ENCODE measurements at regions not wholly inside any gene's neighbourhood (a gene's known extent, or its start where the extent isn't known, plus 50 kb on each side); places are given as distances from the start of the nearest gene placed in this dataset.

DNA sequence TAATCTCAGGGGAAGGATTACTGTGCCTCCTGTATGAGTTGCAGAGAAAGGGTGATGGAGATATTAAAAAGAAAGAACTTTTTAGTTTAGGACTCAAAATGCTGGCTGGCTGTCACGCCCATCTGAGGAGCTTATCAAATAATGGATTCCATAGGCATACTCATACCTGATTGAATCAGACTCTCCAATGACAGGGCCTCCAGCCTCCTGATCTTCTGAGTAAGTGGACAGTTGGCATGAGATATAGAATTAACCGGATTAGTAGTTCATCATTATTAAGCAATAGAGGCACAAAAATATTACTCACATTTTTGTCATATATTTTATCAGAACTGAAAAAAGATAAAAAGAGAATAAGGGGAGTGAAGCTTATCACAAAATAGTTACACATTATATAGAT lies 157.0 kb upstream of the RASA1 start:
- TF ChIP-seq, protein P1, sequence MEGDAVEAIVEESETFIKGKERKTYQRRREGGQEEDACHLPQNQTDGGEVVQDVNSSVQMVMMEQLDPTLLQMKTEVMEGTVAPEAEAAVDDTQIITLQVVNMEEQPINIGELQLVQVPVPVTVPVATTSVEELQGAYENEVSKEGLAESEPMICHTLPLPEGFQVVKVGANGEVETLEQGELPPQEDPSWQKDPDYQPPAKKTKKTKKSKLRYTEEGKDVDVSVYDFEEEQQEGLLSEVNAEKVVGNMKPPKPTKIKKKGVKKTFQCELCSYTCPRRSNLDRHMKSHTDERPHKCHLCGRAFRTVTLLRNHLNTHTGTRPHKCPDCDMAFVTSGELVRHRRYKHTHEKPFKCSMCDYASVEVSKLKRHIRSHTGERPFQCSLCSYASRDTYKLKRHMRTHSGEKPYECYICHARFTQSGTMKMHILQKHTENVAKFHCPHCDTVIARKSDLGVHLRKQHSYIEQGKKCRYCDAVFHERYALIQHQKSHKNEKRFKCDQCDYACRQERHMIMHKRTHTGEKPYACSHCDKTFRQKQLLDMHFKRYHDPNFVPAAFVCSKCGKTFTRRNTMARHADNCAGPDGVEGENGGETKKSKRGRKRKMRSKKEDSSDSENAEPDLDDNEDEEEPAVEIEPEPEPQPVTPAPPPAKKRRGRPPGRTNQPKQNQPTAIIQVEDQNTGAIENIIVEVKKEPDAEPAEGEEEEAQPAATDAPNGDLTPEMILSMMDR (optimal IDR thresholded peaks at IDR 0.05 in 1 of 3, IDR thresholded peaks at IDR 0.05 in 1 of 3, conservative IDR thresholded peaks at IDR 0.05 in 1 of 3; ENCODE audit: extremely low read depth in 1 of 3, insufficient read depth in 2 of 3, low read length in 3 of 3), result no peak
- TF ChIP-seq EZH2 (IDR thresholded peaks at IDR 0.05; ENCODE audit: low read length), result no peak
